Loucy (cell line): ENCODE measurements at regions not wholly inside any gene's neighbourhood (a gene's known extent, or its start where the extent isn't known, plus 50 kb on each side); places are given as distances from the start of the nearest gene placed in this dataset.

Source experiments
- H2AFZ ChIP-seq: fragments of 200-600 bp; sonication (generic); 2 replicates; pipeline ENCODE4 v1.6.0; 2016; ENCODE audit warnings: antibody characterized with exemption, mild to moderate bottlenecking, low read length, moderate library complexity
- H3F3A ChIP-seq: fragments of 200-600 bp; 2 replicates; pipeline ENCODE4 v1.6.0; 2016; ENCODE audit warnings: antibody characterized with exemption, low read depth, mild to moderate bottlenecking
- H3K27me3 ChIP-seq: fragments of 200-600 bp; sonication (generic); 2 replicates; pipeline ENCODE4 v1.6.1; 2014; ENCODE audit warnings: low read length, mild to moderate bottlenecking; ENCODE audit not compliant: insufficient read depth, poor library complexity, severe bottlenecking
- H3K36me3 ChIP-seq: fragments of 200-600 bp; sonication (generic); 2 replicates; pipeline ENCODE4 v1.6.1; 2016; ENCODE audit warnings: low read length; ENCODE audit not compliant: insufficient read depth
- H3K4me1 ChIP-seq: fragments of 200-600 bp; sonication (generic); 2 replicates; pipeline ENCODE4 v1.5.1; 2014; ENCODE audit warnings: low read length, mild to moderate bottlenecking; ENCODE audit not compliant: insufficient read depth, poor library complexity, severe bottlenecking
- H3K4me2 ChIP-seq: fragments of 200-600 bp; sonication (generic); 2 replicates; pipeline ENCODE4 v1.6.0; 2014; ENCODE audit warnings: antibody characterized with exemption, low read length, low read depth, mild to moderate bottlenecking; ENCODE audit not compliant: poor library complexity, severe bottlenecking
- H3K4me3 ChIP-seq: fragments of 200-600 bp; sonication (generic); 2 replicates; pipeline ENCODE4 v1.5.1; 2014; ENCODE audit warnings: low read length, mild to moderate bottlenecking, mixed read lengths; ENCODE audit not compliant: poor library complexity, severe bottlenecking
- H3K79me2 ChIP-seq: fragments of 200-600 bp; sonication (generic); 2 replicates; pipeline ENCODE4 v1.6.1; 2014; ENCODE audit warnings: low read length; ENCODE audit not compliant: insufficient read depth
- H3K9ac ChIP-seq: fragments of 200-600 bp; sonication (generic); 2 replicates; pipeline ENCODE4 v1.6.0; 2014; ENCODE audit warnings: mild to moderate bottlenecking, low read depth, low read length, moderate library complexity; ENCODE audit not compliant: poor library complexity, severe bottlenecking
- H3K9me2 ChIP-seq: fragments of 200-600 bp; sonication (generic); replicated peaks from 2 replicates; pipeline ENCODE4 v1.6.1; 2016; ENCODE audit warnings: low read depth, low read length, mixed read lengths
- H3K9me3 ChIP-seq: fragments of 200-600 bp; sonication (generic); 2 replicates; pipeline ENCODE4 v1.6.1; 2014; ENCODE audit warnings: mild to moderate bottlenecking, antibody characterized with exemption, low read length, low read depth; ENCODE audit not compliant: insufficient read depth
- H4K20me1 ChIP-seq: fragments of 200-600 bp; sonication (generic); 2 replicates; pipeline ENCODE4 v1.6.0; 2014; ENCODE audit warnings: antibody characterized with exemption, low read length, mild to moderate bottlenecking; ENCODE audit not compliant: insufficient read depth, poor library complexity, severe bottlenecking
- EZH2phosphoT487 ChIP-seq: fragments of 200-600 bp; IDR thresholded peaks from 2 replicates; pipeline ENCODE4 v1.6.1; 2018; ENCODE audit warnings: antibody characterized with exemption, mild to moderate bottlenecking, moderate library complexity, borderline replicate concordance
- TF ChIP-seq, protein P1 (sequence below): fragments of 200-600 bp; sonication (generic); conservative IDR thresholded peaks from 2 replicates; pipeline ENCODE4 v1.5.1; 2014; ENCODE audit warnings: mild to moderate bottlenecking, antibody characterized with exemption, low read length

GRCh38 chrX:45435481-45435880, 234.8 kb upstream of the DIPK2B start:
- H3K9ac ChIP-seq = no peak overlapping the region
- TF ChIP-seq EZH2phosphoT487 = no peak
- TF ChIP-seq, protein P1, sequence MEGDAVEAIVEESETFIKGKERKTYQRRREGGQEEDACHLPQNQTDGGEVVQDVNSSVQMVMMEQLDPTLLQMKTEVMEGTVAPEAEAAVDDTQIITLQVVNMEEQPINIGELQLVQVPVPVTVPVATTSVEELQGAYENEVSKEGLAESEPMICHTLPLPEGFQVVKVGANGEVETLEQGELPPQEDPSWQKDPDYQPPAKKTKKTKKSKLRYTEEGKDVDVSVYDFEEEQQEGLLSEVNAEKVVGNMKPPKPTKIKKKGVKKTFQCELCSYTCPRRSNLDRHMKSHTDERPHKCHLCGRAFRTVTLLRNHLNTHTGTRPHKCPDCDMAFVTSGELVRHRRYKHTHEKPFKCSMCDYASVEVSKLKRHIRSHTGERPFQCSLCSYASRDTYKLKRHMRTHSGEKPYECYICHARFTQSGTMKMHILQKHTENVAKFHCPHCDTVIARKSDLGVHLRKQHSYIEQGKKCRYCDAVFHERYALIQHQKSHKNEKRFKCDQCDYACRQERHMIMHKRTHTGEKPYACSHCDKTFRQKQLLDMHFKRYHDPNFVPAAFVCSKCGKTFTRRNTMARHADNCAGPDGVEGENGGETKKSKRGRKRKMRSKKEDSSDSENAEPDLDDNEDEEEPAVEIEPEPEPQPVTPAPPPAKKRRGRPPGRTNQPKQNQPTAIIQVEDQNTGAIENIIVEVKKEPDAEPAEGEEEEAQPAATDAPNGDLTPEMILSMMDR = no peak
- no peaks in the 10 kb centered on the region for H3K36me3 ChIP-seq

GRCh38 chrX:45434231-45434630, 233.6 kb upstream of the DIPK2B start:
- Histone ChIP-seq H3K4me3 (no peak overlapping the region), H2AFZ (no peak overlapping the region), H3F3A (no peaks in the 10 kb centered on the region), H3K4me2 (no peak overlapping the region), H3K9me3 (no peaks in the 10 kb centered on the region), H3K27me3 (no peaks in the 10 kb centered on the region), H4K20me1 (no peaks in the 10 kb centered on the region), H3K79me2 (no peaks in the 10 kb centered on the region), H3K4me1 (no peaks in the 10 kb centered on the region), H3K36me3 (no peaks in the 10 kb centered on the region), H3K9me2 (no peaks in the 10 kb centered on the region), H3K9ac (no peak overlapping the region)
- TF ChIP-seq EZH2phosphoT487 = no peak
- TF ChIP-seq, protein P1 = no peak

More at GRCh38 chrX:45435481-45435880, 234.8 kb upstream of the DIPK2B start:
- H3K4me2 ChIP-seq = no peak overlapping the region
- H3K4me3 ChIP-seq = no peak overlapping the region
- no peaks in the 10 kb centered on the region for H3K79me2 ChIP-seq
- no peaks in the 10 kb centered on the region for H3K9me3 ChIP-seq
- no peak overlapping the region for H2AFZ ChIP-seq
- no peaks in the 10 kb centered on the region for H3K27me3 ChIP-seq
- no peaks in the 10 kb centered on the region for H4K20me1 ChIP-seq
- no peaks in the 10 kb centered on the region for H3F3A ChIP-seq
- H3K4me1 ChIP-seq = no peaks in the 10 kb centered on the region
- H3K9me2 ChIP-seq = no peaks in the 10 kb centered on the region

DNA sequence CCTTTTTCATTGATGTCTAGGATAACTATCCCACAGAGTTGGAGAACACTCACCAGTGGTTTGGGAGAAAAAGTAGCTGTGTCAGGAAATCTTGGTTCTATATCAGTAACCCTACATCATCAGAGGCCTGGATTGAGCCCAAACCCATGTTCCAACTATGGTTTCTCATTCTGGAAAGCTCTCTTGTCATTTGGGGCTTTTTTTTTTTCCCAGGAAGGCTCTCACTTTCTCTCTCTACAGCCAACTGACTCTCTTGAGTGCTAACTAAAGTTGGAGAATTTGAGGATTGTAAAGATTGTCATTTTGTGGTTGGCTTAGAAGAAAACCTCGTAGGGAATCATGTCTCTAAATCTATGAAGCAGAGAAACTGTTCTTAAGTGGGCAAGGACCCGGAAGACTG, 228.2 kb upstream of the DIPK2B start:
- Histone ChIP-seq H3K36me3 (no peaks in the 10 kb centered on the region), H2AFZ (no peak overlapping the region), H3K9me3 (no peaks in the 10 kb centered on the region), H3F3A (no peaks in the 10 kb centered on the region), H3K27me3 (no peaks in the 10 kb centered on the region), H3K4me2 (no peak overlapping the region), H3K9me2 (no peaks in the 10 kb centered on the region), H3K4me3 (no peak overlapping the region), H3K79me2 (no peaks in the 10 kb centered on the region), H3K4me1 (no peaks in the 10 kb centered on the region), H4K20me1 (no peaks in the 10 kb centered on the region), H3K9ac (no peak overlapping the region)
- TF ChIP-seq, protein P1 = no peak
- TF ChIP-seq EZH2phosphoT487 = no peak
